ENCODE measurements at regions not wholly inside any gene's neighbourhood (a gene's known extent, or its start where the extent isn't known, plus 50 kb on each side); places are given as distances from the start of the nearest gene placed in this dataset.

DNA sequence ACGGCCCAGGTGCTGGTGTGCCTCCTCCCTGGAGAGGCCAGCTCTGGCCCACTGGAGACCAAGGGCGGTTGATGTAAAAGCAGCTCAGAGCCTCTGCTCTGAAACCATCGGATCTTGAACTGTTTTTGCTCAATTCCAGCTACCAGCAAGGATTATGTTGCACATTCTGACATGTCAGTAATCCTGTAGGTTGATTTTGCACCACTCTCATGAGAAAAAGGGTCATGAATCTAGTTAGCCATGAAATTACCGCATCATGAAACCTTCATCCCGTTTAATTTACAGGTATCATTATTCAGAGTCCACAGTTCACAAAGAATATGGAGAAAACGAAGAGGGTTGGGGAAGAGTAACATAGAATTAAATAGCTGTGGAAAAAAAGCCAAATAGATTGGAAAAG lies 120.4 kb upstream of the NSMCE3 start:
- no peak overlapping the region for H3K56ac ChIP-seq (replicated peaks; ENCODE audit: insufficient read length, low read depth, low read length)
- H3K4ac ChIP-seq (replicated peaks; ENCODE audit: insufficient read length, low read depth, low read length): no peak overlapping the region
- H3K27me3 ChIP-seq (replicated peaks in 1 of 4; ENCODE audit: control insufficient read depth in 3 of 4, extremely low read depth in 1 of 4, insufficient read depth in 3 of 4, low read length in 3 of 4): no peaks in the 10 kb centered on the region
- no peak overlapping the region for H2BK15ac ChIP-seq (ENCODE audit: low read length)
- H3K4me3 ChIP-seq (ENCODE audit: extremely low read depth in 1 of 4, insufficient read depth in 2 of 4, low read depth in 3 of 4, low read length in 4 of 4): no peak overlapping the region
- no peaks in the 10 kb centered on the region for H3K36me3 ChIP-seq (ENCODE audit: control insufficient read depth in 2 of 4, insufficient read depth in 4 of 4, low read length in 3 of 4)
- H3K9ac ChIP-seq (replicated peaks in 1 of 4; ENCODE audit: extremely low read depth in 1 of 4, low read depth in 3 of 4, low read length in 3 of 4): no peak overlapping the region
- H2AK5ac ChIP-seq (ENCODE audit: low read depth, low read length): no peak overlapping the region
- H4K5ac ChIP-seq (ENCODE audit: insufficient read length, low read depth, low read length): no peak overlapping the region
- no peak overlapping the region for H3K14ac ChIP-seq (ENCODE audit: insufficient read length)
- ChIA-PET CTCF (ENCODE audit: partially characterized antibody) (interaction anchor here (1.2 to 1.6 kb wide), 2 partner anchors 13 to 250 kb away, joined by 3 to 4 read pairs; no protein-coding TSS in a partner anchor), POLR2A (ENCODE audit: partially characterized antibody) (interaction anchor here (0.9 kb wide), 1 partner anchor 9 kb away, joined by 3 read pairs; no protein-coding TSS in a partner anchor)
- no peak for TF ChIP-seq SP1 (IDR thresholded peaks at IDR 0.05; ENCODE audit: low read depth, low read length)
- H3K79me2 ChIP-seq (ENCODE audit: control insufficient read depth in 1 of 2, insufficient read depth in 2 of 2, low read length in 2 of 2): no peaks in the 10 kb centered on the region
- no peaks in the 10 kb centered on the region for H3K4me1 ChIP-seq (replicated peaks in 1 of 4; ENCODE audit: control insufficient read depth in 3 of 4, insufficient read depth in 4 of 4, low read length in 3 of 4)
- no peak overlapping the region for H3K18ac ChIP-seq (ENCODE audit: extremely low read depth, low read length)
- H3K4me2 ChIP-seq (ENCODE audit: insufficient read depth in 1 of 2, low read depth in 2 of 2, low read length in 2 of 2): no peak overlapping the region
- no peaks in the 10 kb centered on the region for H3K79me1 ChIP-seq (ENCODE audit: low read depth, low read length)
- no peak overlapping the region for H4K8ac ChIP-seq (ENCODE audit: extremely low read depth, insufficient read depth, low read length)
- no peak overlapping the region for H2AFZ ChIP-seq (ENCODE audit: low read length)
- H3K23me2 ChIP-seq (ENCODE audit: low read depth, low read length): no peaks in the 10 kb centered on the region
- no peak overlapping the region for H2BK12ac ChIP-seq (ENCODE audit: low read depth, low read length)
- WGBS, 2 experiments (ENCODE audit: extremely low coverage in 1 of 2, insufficient coverage in 1 of 2, insufficient read length in 1 of 2, insufficient replicate concordance in 2 of 2, low coverage in 1 of 2, low lambda C conversion rate in 2 of 2, missing lambda C conversion rate in 1 of 2): 83% methylated on average over 6 of the region's 6 CpGs; no CpG with 5 or more reads in 1 of the 2 experiments
- H4K91ac ChIP-seq (replicated peaks; ENCODE audit: insufficient read length, low read length): no peak overlapping the region
- no peak overlapping the region for H2BK5ac ChIP-seq (ENCODE audit: low read depth, low read length)
- no peaks in the 10 kb centered on the region for H3K9me3 ChIP-seq (ENCODE audit: insufficient read depth in 2 of 2, low read depth in 1 of 2, low read length in 1 of 2)
- DNase-seq (ENCODE audit: low read depth in 1 of 2, low spot score in 2 of 2): no peak
- H4K20me1 ChIP-seq (replicated peaks in 1 of 2; ENCODE audit: control insufficient read depth in 1 of 2, insufficient read depth in 2 of 2, low read length in 2 of 2): no peaks in the 10 kb centered on the region
- no peak overlapping the region for H2BK120ac ChIP-seq (replicated peaks; ENCODE audit: low read depth, low read length)
- H2BK20ac ChIP-seq (ENCODE audit: low read length): no peak overlapping the region
- no peak overlapping the region for H3K23ac ChIP-seq (ENCODE audit: insufficient read length)
- no peak overlapping the region for H3K27ac ChIP-seq (ENCODE audit: low read depth, low read length)
- FAIRE-seq: no peak

All from H1 (cell line).